ENCODE measurements at regions not wholly inside any gene's neighbourhood (a gene's known extent, or its start where the extent isn't known, plus 50 kb on each side); places are given as distances from the start of the nearest gene placed in this dataset.

DNA sequence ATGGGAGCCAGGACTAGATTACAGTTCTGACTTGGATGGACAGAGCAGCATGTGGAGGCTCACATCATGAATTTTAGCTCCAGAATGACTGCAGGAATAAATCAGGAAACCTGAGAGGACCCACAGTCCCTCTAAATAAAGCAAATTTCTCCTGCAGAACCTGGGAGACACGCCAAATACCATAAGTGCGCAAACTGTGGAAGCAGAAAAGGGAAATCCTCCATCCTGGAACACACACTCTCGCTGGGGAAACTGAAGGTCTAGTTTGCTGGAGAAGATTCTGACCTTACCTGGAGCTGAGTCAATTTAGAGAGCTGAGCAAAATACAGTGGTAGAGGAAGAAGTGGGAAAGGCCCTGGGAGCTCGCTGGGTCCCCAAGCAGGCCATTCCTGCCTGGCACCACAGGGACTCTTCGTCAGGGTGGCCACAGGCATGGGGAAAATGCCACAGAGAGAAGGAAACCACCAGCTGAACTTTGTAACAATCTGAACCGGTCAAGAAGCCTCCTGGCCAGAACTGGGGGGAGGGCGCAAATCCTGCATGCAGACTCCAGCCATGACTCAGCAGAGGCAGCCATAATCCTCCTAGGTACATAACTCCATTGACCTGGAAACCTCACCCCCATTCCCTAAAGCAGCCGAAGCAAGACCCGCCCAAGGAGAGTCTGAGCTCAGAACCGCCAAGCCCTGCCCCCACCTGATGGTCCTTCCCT is 390.9 kb downstream of the LRRC70 start:
- H3K27me3 Mint-ChIP-seq = no peaks in the 10 kb centered on the region
- H3K9me3 Mint-ChIP-seq = peaks cover 6% of the 10 kb centered on the region
- peaks cover 3% of the 10 kb centered on the region for H3K36me3 Mint-ChIP-seq
- no peak overlapping the region for H3K4me3 Mint-ChIP-seq
- no peak for DNase-seq (ENCODE audit: extremely low spot score, unreplicated experiment)
- no peaks in the 10 kb centered on the region for H3K4me1 Mint-ChIP-seq (ENCODE audit: unreplicated experiment)
- TF ChIP-seq, protein P1, sequence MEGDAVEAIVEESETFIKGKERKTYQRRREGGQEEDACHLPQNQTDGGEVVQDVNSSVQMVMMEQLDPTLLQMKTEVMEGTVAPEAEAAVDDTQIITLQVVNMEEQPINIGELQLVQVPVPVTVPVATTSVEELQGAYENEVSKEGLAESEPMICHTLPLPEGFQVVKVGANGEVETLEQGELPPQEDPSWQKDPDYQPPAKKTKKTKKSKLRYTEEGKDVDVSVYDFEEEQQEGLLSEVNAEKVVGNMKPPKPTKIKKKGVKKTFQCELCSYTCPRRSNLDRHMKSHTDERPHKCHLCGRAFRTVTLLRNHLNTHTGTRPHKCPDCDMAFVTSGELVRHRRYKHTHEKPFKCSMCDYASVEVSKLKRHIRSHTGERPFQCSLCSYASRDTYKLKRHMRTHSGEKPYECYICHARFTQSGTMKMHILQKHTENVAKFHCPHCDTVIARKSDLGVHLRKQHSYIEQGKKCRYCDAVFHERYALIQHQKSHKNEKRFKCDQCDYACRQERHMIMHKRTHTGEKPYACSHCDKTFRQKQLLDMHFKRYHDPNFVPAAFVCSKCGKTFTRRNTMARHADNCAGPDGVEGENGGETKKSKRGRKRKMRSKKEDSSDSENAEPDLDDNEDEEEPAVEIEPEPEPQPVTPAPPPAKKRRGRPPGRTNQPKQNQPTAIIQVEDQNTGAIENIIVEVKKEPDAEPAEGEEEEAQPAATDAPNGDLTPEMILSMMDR (conservative IDR thresholded peaks at IDR 0.05) = no peak
- no peak overlapping the region for H3K27ac Mint-ChIP-seq

DNA sequence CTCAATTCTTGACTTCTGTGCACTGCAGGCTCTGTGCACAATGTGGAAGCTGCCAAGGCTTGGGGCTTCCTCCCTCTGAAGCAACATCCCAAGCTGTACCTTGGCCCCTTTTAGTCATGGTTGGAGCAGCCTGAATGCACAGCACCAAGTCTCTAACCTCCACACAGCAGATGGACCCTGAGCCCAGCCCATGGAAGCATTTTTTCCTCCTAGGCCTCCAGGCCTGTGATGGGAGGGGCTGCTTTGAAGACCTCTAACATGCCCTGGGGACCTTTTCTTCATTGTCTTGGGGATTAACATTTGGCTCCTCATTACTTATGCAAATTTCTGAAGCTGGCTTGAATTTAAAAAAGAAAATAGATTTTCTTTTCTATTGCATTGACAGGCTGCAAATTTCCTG is 385.8 kb downstream of the LRRC70 start:
- Mint-ChIP-seq H3K4me1 (ENCODE audit: unreplicated experiment) (no peaks in the 10 kb centered on the region), H3K4me3 (no peak overlapping the region), H3K36me3 (peaks cover 3% of the 10 kb centered on the region), H3K9me3 (peaks cover 17% of the 10 kb centered on the region), H3K27ac (no peak overlapping the region), H3K27me3 (no peaks in the 10 kb centered on the region)
- no peak for DNase-seq (ENCODE audit: extremely low spot score, unreplicated experiment)
- TF ChIP-seq, protein P1 (conservative IDR thresholded peaks at IDR 0.05) = no peak

DNA sequence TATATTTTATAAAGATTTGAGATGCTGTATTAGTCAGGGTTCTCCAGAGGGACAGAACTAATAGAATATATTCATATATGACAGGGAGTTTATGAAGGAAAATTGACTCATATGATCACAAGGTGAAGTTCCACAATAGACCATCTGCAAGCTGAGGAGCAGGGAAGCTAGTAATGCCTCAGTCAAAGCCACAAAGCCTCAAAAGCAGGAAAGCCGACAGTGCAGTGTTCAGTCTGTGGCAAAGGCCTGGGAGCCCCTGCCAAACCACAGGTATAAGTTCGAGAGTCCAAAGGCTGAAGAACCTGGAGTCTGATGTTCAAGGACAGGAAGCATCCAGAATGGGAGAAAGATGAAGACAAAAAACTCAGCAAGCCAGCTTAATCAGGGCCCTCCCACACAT is 382.2 kb downstream of the LRRC70 start:
- H3K27ac Mint-ChIP-seq = no peak overlapping the region
- peaks cover 3% of the 10 kb centered on the region for H3K36me3 Mint-ChIP-seq
- no peaks in the 10 kb centered on the region for H3K4me1 Mint-ChIP-seq (ENCODE audit: unreplicated experiment)
- peaks cover 17% of the 10 kb centered on the region for H3K9me3 Mint-ChIP-seq
- no peak for DNase-seq (ENCODE audit: extremely low spot score, unreplicated experiment)
- TF ChIP-seq, protein P1 (conservative IDR thresholded peaks at IDR 0.05) = no peak
- no peak overlapping the region for H3K4me3 Mint-ChIP-seq
- no peaks in the 10 kb centered on the region for H3K27me3 Mint-ChIP-seq

DNA sequence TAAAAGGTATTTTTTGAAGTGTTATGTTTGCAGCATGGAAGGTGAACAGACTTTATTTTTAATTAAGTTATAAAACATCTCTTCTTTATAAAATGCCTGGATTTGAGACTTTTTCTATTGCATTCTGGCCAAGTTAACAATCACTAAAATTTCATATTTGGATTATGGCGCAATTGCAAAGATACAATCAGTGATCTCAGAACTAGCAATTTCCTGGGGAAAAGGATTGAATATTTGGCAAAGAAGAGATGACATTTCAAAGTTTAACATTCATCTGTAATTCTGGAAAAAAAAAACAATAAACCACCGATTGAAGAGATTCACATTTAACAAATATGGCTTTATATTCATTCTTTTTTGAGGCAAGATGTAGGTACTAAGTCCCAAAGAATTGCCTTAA is 378.0 kb downstream of the LRRC70 start:
- no peak overlapping the region for H3K4me3 Mint-ChIP-seq
- no peaks in the 10 kb centered on the region for H3K36me3 Mint-ChIP-seq
- no peaks in the 10 kb centered on the region for H3K27me3 Mint-ChIP-seq
- H3K4me1 Mint-ChIP-seq (ENCODE audit: unreplicated experiment) = no peaks in the 10 kb centered on the region
- H3K27ac Mint-ChIP-seq = no peak overlapping the region
- no peak for DNase-seq (ENCODE audit: extremely low spot score, unreplicated experiment)
- no peaks in the 10 kb centered on the region for H3K9me3 Mint-ChIP-seq
- TF ChIP-seq, protein P1 (conservative IDR thresholded peaks at IDR 0.05) = no peak

DNA sequence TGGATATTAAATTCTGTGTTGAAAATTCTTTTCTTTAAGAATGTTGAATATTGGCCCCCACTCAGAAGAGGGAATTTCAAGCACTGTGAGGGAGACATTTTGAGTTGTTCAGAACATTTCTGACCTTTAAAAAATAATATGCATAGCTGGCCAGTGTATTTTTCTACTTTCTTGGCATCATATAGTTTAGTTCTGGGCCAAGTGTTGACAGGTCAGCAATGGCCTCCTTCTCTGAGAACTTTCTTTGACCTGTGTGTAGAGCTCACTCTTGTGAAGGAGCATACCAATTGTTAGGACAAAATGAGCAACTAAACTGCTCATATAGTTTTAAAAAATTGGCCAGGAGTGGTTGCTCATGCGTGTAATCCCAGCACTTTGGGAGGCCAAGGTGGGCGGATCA is 376.0 kb downstream of the LRRC70 start:
- DNase-seq (ENCODE audit: extremely low spot score, unreplicated experiment) = no peak
- H3K9me3 Mint-ChIP-seq = no peaks in the 10 kb centered on the region
- no peak overlapping the region for H3K4me3 Mint-ChIP-seq
- no peak overlapping the region for H3K27ac Mint-ChIP-seq
- H3K36me3 Mint-ChIP-seq = no peaks in the 10 kb centered on the region
- no peaks in the 10 kb centered on the region for H3K4me1 Mint-ChIP-seq (ENCODE audit: unreplicated experiment)
- H3K27me3 Mint-ChIP-seq = no peaks in the 10 kb centered on the region
- TF ChIP-seq, protein P1 (conservative IDR thresholded peaks at IDR 0.05) = no peak

Data from type B pancreatic cell (in vitro differentiated cells).